Transverse colon (tissue), 4 donors: ENCODE measurements at regions not wholly inside any gene's neighbourhood (a gene's known extent, or its start where the extent isn't known, plus 50 kb on each side); places are given as distances from the start of the nearest gene placed in this dataset.

ENCODE experiments used
- DNase-seq: peaks from one replicate; pipeline ENCODE4 v3.0.0-alpha.2; 2019
- H3K27ac ChIP-seq, 4 donors: fragments of 200-600 bp; sonication (generic); 2 replicates each; pipeline ENCODE4 v1.5.1; 2016 to 2018; ENCODE audit warnings: inconsistent platforms in 4 of 4
- H3K27me3 ChIP-seq: fragments of 200-600 bp; sonication (generic); 2 replicates; pipeline ENCODE4 v1.5.1; 2017; ENCODE audit warnings: inconsistent platforms
- H3K36me3 ChIP-seq, 4 donors: fragments of 200-600 bp; sonication (generic); 2 replicates each; pipeline ENCODE4 v1.5.1; 2017 to 2019; ENCODE audit warnings: inconsistent platforms in 4 of 4
- H3K4me1 ChIP-seq, 4 donors: fragments of 200-600 bp; sonication (generic); 2 replicates each; pipeline ENCODE4 v1.5.1; 2017 to 2020; ENCODE audit warnings: inconsistent platforms in 4 of 4
- H3K4me3 ChIP-seq, 4 donors: fragments of 200-600 bp; sonication (generic); 1 replicate in 1 of 4; 2 replicates in 3 of 4; pipeline versions ENCODE4 v1.5.1 to v1.6.1; 2017 to 2019; ENCODE audit warnings: inconsistent platforms in 4 of 4
- H3K9me3 ChIP-seq, 2 donors: fragments of 200-600 bp; sonication (generic); 2 replicates each; pipeline ENCODE4 v1.5.1; 2017 to 2019; ENCODE audit warnings: inconsistent platforms in 2 of 2
- EP300 ChIP-seq: sonication (generic); formaldehyde crosslinking; IDR thresholded peaks from one replicate; pipeline ENCODE4 v1.6.1; 2017; ENCODE audit warnings: antibody characterized with exemption, low read depth
- POLR2A ChIP-seq: fragments of 450-650 bp; IDR thresholded peaks from one replicate; pipeline ENCODE4 v1.6.1; 2016; ENCODE audit warnings: antibody characterized with exemption, mild to moderate bottlenecking, moderate library complexity
- POLR2AphosphoS5 ChIP-seq, 3 donors: sonication (generic); formaldehyde crosslinking; IDR thresholded peaks; one replicate each; pipeline ENCODE4 v1.6.1; 2016; ENCODE audit warnings: antibody characterized with exemption in 3 of 3
- WGBS, 2 donors: methylation state at CpG; one replicate each; pipeline ENCODE4 v1.1.5; 2018; ENCODE audit warnings: low coverage in 1 of 2; 5-methylcytosine and 5-hydroxymethylcytosine counted together
- in situ Hi-C, 4 donors: fragments of 200-750 bp; cut with MboI; loops; one replicate each; pipeline versions ENCODE4 v1.15.0 to v1.15.1; 2017; ENCODE audit warnings: low sequenced_read_pairs in 3 of 4, low pct_ligation_motif_present in 1 of 4, low pct_unique_long_range_greater_than_20kb in 1 of 4
- intact Hi-C: fragments of 100-400 bp; cut with DNase I; formaldehyde crosslinking; loops from one replicate; pipeline ENCODE4 v1.15.1; 2023; ENCODE audit warnings: low total_unique reads
- TF ChIP-seq, protein P1 (sequence below), 5 experiments: fragments of 200-600 bp in 3 of 5; fragments of 450-650 bp in 2 of 5; sonication (generic) in 3 of 5; IDR thresholded peaks; 1 replicate in 2 of 5; 2 replicates in 3 of 5; pipeline ENCODE4 v1.5.1; 2016 to 2017; ENCODE audit warnings: antibody characterized with exemption in 5 of 5, inconsistent platforms in 3 of 5, mild to moderate bottlenecking in 2 of 5, moderate library complexity in 1 of 5

DNA sequence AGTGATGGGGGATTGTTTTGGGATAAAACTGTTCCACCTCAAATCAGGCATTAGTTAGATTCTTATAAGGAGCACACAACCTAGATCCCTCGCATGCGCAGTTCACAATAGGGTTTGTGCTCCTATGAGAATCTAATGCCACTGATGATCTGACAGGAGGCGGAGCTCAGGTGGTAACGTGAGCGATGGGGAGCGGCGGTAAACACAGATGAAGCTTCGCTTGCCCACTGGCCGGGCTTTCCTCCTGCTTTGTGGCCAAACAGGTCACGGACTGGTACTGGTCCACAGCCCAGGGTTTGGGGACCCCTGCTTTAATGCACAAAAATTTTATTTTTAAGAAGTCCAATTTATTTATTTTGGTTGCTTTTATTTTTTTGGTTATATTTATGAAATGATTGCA, 238.8 kb downstream of the AACS start:
- Histone ChIP-seq H3K36me3 (no peaks in the 10 kb centered on the region), H3K4me3 (no peak overlapping the region), H3K4me1 (no peaks in the 10 kb centered on the region), H3K9me3 (no peaks in the 10 kb centered on the region), H3K27me3 (no peaks in the 10 kb centered on the region), H3K27ac (no peak overlapping the region)
- in situ Hi-C loops (no loop called here), intact Hi-C loops (no loop called here)
- WGBS, 2 donors, result 93% methylated on average over 9 to 10 of the region's 10 CpGs
- TF ChIP-seq EP300 (no peak), POLR2A (no peak), POLR2AphosphoS5 (IDR thresholded peaks at IDR 0.05) (no peak)
- TF ChIP-seq, protein P1, sequence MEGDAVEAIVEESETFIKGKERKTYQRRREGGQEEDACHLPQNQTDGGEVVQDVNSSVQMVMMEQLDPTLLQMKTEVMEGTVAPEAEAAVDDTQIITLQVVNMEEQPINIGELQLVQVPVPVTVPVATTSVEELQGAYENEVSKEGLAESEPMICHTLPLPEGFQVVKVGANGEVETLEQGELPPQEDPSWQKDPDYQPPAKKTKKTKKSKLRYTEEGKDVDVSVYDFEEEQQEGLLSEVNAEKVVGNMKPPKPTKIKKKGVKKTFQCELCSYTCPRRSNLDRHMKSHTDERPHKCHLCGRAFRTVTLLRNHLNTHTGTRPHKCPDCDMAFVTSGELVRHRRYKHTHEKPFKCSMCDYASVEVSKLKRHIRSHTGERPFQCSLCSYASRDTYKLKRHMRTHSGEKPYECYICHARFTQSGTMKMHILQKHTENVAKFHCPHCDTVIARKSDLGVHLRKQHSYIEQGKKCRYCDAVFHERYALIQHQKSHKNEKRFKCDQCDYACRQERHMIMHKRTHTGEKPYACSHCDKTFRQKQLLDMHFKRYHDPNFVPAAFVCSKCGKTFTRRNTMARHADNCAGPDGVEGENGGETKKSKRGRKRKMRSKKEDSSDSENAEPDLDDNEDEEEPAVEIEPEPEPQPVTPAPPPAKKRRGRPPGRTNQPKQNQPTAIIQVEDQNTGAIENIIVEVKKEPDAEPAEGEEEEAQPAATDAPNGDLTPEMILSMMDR (IDR thresholded peaks at IDR 0.05), result no peak
- no peak for DNase-seq

DNA sequence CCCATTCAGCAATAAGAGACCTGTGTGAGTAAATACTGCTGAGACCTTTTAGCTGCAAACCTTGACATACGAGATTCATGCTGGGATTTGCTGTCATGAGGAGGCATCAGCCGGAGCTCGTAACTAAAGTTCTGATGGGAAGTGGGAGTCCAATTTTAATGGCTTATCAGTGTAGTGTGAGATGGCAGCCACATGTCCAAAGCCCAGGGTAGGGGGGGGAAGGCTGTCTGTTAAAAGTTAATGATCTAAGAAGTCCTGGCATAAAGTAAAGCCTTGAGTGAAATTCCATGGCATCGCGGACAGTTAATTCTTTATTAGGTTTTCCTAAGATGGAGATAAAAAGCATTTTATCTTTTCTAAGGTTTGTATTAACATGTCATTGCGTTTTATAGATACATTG, 240.0 kb downstream of the AACS start:
- Histone ChIP-seq H3K4me1 (no peaks in the 10 kb centered on the region), H3K27me3 (no peaks in the 10 kb centered on the region), H3K36me3 (no peaks in the 10 kb centered on the region), H3K4me3 (no peak overlapping the region), H3K27ac (no peak overlapping the region), H3K9me3 (no peaks in the 10 kb centered on the region)
- in situ Hi-C loops, result no loop called here
- DNase-seq, result no peak
- intact Hi-C loops, result no loop called here
- WGBS, 2 donors, result 37 to 60% methylated on average over 6 of the region's 6 CpGs
- no peak for TF ChIP-seq POLR2A
- TF ChIP-seq, protein P1 (IDR thresholded peaks at IDR 0.05), result no peak
- TF ChIP-seq EP300, result no peak
- no peak for TF ChIP-seq POLR2AphosphoS5 (IDR thresholded peaks at IDR 0.05)

DNA sequence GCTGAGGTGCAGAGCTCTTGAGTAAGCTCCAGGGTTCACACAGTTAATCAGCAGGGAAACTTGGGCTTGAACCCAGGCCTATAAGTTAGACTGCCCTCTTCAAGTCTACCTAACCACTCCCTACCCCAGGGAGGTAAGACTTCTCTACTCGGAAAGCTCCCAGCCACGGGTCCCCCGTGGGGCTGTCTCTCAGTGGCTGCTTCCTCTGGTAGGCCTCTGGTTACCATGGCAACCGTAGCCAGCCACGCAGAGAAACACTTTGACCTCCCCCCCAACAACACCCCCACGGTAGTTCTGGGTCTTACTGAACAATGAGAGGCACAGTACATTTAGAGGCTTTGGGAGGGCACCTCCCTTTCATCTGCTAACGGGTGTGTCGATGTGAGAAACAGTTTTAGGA, 245.2 kb downstream of the AACS start:
- Histone ChIP-seq H3K4me3 (no peak overlapping the region), H3K9me3 (no peaks in the 10 kb centered on the region), H3K27ac (no peak overlapping the region), H3K4me1 (no peaks in the 10 kb centered on the region), H3K36me3 (no peaks in the 10 kb centered on the region), H3K27me3 (peaks cover 14% of the 10 kb centered on the region)
- WGBS, 2 donors, result 64 to 80% methylated on average over 2 to 8 of the region's 8 CpGs
- in situ Hi-C loops, result no loop called here
- DNase-seq, result no peak
- intact Hi-C loops, result no loop called here
- TF ChIP-seq, protein P1 (IDR thresholded peaks at IDR 0.05), result no peak
- no peak for TF ChIP-seq POLR2AphosphoS5 (IDR thresholded peaks at IDR 0.05)
- no peak for TF ChIP-seq POLR2A
- no peak for TF ChIP-seq EP300

DNA sequence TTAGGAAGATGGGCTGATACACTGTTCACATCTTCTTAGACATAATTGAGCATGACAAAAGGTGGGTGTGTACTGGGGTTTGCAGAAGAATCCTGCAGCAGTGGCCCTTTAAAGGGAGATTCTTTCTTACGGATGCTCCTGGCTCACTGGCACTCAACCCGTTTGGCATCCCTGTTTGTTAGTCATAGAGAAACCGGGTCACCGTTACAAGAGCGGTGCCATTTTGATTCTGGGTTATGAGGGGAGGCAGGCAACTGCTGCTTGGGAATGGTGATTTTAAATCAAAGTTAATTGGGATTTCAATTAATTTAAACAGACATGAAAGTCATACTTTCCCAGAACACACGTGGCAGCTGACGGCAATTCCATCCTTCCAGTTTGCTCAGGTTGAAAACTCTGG, 245.8 kb downstream of the AACS start:
- no peak for DNase-seq
- Histone ChIP-seq H3K27me3 (peaks cover 20% of the 10 kb centered on the region), H3K27ac (no peak overlapping the region), H3K9me3 (no peaks in the 10 kb centered on the region), H3K4me1 (no peaks in the 10 kb centered on the region), H3K4me3 (no peak overlapping the region), H3K36me3 (no peaks in the 10 kb centered on the region)
- whole genome bisulfite sequencing, 2 donors, result 80 to 100% methylated on average over 2 to 7 of the region's 7 CpGs
- intact Hi-C loops (no loop called here), in situ Hi-C loops (no loop called here)
- TF ChIP-seq, protein P1 (IDR thresholded peaks at IDR 0.05), result no peak
